HL-60 (cell line): ENCODE measurements at regions not wholly inside any gene's neighbourhood (a gene's known extent, or its start where the extent isn't known, plus 50 kb on each side); places are given as distances from the start of the nearest gene placed in this dataset.

Source experiments
- GABPA ChIP-seq: IDR thresholded peaks from 2 replicates; pipeline ENCODE4 v1.6.1; 2012; ENCODE audit warnings: low read depth
- POLR2AphosphoS5 ChIP-seq: IDR thresholded peaks from 2 replicates; pipeline ENCODE4 v1.6.1; 2012; ENCODE audit warnings: low read depth
- TF ChIP-seq, protein P1 (sequence below): IDR thresholded peaks from one replicate; pipeline ENCODE4 v1.5.1; 2011; ENCODE audit warnings: low read length, control low read depth, inconsistent platforms; ENCODE audit not compliant: insufficient read depth
- TF ChIP-seq, protein P2 (sequence below): IDR thresholded peaks from 2 replicates; pipeline ENCODE4 v1.6.1; 2012; ENCODE audit warnings: low read depth; ENCODE audit not compliant: insufficient replicate concordance

DNA sequence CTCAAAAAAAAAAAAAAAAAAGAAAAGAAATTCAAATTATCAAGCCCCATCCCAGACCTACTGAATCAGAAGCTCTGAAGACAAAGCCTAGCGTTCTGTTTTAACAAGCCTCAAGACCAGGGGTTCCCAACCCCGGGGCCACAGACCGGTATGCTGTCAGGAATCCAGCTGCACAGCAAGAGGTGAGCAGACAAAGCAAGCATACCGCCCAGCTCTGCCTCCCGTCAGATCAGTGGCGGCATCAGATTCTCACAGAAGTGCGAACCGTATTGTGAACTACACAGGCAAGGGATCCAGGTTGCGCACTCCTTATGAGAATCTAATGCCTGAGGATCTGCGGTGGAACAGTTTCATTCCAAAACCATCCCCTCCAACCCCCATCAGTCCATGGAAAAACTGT, 57.8 kb upstream of the RASAL2 start:
- TF ChIP-seq, protein P1, sequence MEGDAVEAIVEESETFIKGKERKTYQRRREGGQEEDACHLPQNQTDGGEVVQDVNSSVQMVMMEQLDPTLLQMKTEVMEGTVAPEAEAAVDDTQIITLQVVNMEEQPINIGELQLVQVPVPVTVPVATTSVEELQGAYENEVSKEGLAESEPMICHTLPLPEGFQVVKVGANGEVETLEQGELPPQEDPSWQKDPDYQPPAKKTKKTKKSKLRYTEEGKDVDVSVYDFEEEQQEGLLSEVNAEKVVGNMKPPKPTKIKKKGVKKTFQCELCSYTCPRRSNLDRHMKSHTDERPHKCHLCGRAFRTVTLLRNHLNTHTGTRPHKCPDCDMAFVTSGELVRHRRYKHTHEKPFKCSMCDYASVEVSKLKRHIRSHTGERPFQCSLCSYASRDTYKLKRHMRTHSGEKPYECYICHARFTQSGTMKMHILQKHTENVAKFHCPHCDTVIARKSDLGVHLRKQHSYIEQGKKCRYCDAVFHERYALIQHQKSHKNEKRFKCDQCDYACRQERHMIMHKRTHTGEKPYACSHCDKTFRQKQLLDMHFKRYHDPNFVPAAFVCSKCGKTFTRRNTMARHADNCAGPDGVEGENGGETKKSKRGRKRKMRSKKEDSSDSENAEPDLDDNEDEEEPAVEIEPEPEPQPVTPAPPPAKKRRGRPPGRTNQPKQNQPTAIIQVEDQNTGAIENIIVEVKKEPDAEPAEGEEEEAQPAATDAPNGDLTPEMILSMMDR, result no peak
- TF ChIP-seq POLR2AphosphoS5 (no peak), GABPA (no peak)
- TF ChIP-seq, protein P2, sequence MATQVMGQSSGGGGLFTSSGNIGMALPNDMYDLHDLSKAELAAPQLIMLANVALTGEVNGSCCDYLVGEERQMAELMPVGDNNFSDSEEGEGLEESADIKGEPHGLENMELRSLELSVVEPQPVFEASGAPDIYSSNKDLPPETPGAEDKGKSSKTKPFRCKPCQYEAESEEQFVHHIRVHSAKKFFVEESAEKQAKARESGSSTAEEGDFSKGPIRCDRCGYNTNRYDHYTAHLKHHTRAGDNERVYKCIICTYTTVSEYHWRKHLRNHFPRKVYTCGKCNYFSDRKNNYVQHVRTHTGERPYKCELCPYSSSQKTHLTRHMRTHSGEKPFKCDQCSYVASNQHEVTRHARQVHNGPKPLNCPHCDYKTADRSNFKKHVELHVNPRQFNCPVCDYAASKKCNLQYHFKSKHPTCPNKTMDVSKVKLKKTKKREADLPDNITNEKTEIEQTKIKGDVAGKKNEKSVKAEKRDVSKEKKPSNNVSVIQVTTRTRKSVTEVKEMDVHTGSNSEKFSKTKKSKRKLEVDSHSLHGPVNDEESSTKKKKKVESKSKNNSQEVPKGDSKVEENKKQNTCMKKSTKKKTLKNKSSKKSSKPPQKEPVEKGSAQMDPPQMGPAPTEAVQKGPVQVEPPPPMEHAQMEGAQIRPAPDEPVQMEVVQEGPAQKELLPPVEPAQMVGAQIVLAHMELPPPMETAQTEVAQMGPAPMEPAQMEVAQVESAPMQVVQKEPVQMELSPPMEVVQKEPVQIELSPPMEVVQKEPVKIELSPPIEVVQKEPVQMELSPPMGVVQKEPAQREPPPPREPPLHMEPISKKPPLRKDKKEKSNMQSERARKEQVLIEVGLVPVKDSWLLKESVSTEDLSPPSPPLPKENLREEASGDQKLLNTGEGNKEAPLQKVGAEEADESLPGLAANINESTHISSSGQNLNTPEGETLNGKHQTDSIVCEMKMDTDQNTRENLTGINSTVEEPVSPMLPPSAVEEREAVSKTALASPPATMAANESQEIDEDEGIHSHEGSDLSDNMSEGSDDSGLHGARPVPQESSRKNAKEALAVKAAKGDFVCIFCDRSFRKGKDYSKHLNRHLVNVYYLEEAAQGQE, result no peak
